ENCODE measurements at regions not wholly inside any gene's neighbourhood (a gene's known extent, or its start where the extent isn't known, plus 50 kb on each side); places are given as distances from the start of the nearest gene placed in this dataset.

DNA sequence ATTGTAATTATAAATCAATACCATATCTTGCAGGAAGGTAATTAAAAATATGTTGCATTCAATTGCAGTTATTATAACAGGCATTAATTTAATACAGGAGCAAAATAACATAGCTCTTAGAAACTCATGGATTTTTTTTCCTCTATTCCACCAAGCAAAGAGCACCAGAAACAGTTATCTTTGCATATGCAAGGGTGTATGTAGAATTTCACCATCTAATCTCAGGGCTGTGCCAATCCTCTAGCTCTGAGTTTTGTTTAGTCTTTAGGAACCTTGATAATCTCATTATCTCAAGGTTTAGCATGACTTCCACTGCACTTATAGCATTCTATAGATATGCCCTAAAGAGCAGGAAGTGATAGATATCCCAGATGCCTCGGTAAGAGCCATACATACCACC, 197.5 kb downstream of the VEGFC start:
- Histone ChIP-seq H3K9me3 (peaks cover 4% of the 10 kb centered on the region), H3K27me3 (replicated peaks; ENCODE audit: insufficient read depth) (no peaks in the 10 kb centered on the region), H3K36me3 (no peaks in the 10 kb centered on the region), H3K27ac (no peak overlapping the region), H3K4me1 (ENCODE audit: control insufficient read depth in 1 of 2, low read depth in 2 of 2) (no peaks in the 10 kb centered on the region), H3K4me3 (no peak overlapping the region)
- TF ChIP-seq, protein P1, sequence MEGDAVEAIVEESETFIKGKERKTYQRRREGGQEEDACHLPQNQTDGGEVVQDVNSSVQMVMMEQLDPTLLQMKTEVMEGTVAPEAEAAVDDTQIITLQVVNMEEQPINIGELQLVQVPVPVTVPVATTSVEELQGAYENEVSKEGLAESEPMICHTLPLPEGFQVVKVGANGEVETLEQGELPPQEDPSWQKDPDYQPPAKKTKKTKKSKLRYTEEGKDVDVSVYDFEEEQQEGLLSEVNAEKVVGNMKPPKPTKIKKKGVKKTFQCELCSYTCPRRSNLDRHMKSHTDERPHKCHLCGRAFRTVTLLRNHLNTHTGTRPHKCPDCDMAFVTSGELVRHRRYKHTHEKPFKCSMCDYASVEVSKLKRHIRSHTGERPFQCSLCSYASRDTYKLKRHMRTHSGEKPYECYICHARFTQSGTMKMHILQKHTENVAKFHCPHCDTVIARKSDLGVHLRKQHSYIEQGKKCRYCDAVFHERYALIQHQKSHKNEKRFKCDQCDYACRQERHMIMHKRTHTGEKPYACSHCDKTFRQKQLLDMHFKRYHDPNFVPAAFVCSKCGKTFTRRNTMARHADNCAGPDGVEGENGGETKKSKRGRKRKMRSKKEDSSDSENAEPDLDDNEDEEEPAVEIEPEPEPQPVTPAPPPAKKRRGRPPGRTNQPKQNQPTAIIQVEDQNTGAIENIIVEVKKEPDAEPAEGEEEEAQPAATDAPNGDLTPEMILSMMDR (IDR thresholded peaks at IDR 0.05): no peak
- no peak for ATAC-seq (ENCODE audit: insufficient number of reproducible peaks, low FRiP score, low read depth)
- DNase-seq (ENCODE audit: low spot score): no peak

DNA sequence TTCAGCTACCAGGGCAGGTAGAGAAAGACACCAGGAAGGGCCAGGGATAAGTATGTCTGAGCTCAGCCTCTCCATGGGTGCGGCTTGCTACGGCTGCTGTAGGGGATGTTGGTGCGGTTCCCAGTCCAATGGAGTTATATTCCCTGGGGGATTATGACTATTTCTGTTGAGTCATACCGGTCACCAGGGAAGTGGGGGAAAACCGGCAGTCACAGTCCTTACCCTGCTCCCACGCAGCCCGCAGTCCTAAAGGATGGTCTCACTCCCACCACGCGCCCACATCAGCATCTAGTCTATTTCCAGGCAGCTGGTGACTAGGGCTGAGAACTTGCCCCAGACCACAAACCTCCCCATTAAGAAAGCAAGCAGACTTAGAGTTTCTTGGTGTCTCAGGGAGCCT, 191.6 kb downstream of the VEGFC start:
- Histone ChIP-seq H3K36me3 (no peaks in the 10 kb centered on the region), H3K27ac (no peak overlapping the region), H3K4me3 (no peak overlapping the region), H3K9me3 (no peaks in the 10 kb centered on the region), H3K27me3 (replicated peaks; ENCODE audit: insufficient read depth) (no peaks in the 10 kb centered on the region), H3K4me1 (ENCODE audit: control insufficient read depth in 1 of 2, low read depth in 2 of 2) (no peaks in the 10 kb centered on the region)
- DNase-seq (ENCODE audit: low spot score) (no peak), ATAC-seq (ENCODE audit: insufficient number of reproducible peaks, low FRiP score, low read depth) (no peak)
- TF ChIP-seq, protein P1 (IDR thresholded peaks at IDR 0.05): no peak

DNA sequence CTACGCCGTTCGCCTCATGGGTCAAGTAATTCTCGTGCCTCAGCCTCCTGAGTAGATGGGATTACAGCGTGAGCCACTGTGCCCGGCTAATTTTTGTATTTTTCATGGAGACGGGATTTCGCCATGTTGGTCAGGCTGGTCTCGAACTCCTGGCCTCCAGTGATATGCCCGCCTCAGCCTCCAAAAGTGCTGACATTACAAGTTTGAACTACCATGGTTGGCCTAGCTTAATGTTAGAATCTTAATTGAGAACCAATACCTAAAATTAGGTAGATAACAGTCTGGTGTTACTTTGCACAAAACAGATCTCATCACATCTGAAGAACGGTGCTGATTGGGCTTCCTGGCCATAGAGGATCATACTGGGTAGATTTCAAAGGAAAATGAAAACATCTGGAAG, 184.9 kb downstream of the VEGFC start:
- DNase-seq (ENCODE audit: low spot score): no peak
- H3K27me3 ChIP-seq (replicated peaks; ENCODE audit: insufficient read depth): no peaks in the 10 kb centered on the region

DNA sequence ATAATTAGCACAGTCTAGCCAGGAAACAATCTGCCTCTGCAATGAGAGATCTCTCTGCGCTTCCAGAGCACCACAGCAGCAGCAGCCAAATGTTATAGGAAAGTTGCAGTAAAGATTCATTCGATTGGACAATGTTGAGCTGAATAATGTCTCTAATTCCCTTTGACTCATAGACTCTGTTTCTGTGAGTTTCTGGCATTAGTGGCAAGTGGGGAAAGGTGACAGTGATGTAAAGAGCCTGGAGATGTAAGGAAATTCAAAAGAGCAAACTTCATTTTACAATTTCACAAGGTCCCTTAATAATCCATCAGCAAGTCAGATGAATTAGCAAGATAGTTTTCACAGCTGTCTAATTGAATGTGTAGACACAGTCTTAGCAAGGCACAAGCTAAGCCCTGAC, 184.4 kb downstream of the VEGFC start:
- ATAC-seq (ENCODE audit: insufficient number of reproducible peaks, low FRiP score, low read depth): no peak

More for the DNA sequence above, 184.9 kb downstream of the VEGFC start:
- Histone ChIP-seq H3K4me1 (ENCODE audit: control insufficient read depth in 1 of 2, low read depth in 2 of 2) (no peaks in the 10 kb centered on the region), H3K9me3 (no peaks in the 10 kb centered on the region), H3K36me3 (no peaks in the 10 kb centered on the region), H3K27ac (no peak overlapping the region), H3K4me3 (no peak overlapping the region)
- no peak for ATAC-seq (ENCODE audit: insufficient number of reproducible peaks, low FRiP score, low read depth)
- TF ChIP-seq, protein P1 (IDR thresholded peaks at IDR 0.05): no peak

DNA sequence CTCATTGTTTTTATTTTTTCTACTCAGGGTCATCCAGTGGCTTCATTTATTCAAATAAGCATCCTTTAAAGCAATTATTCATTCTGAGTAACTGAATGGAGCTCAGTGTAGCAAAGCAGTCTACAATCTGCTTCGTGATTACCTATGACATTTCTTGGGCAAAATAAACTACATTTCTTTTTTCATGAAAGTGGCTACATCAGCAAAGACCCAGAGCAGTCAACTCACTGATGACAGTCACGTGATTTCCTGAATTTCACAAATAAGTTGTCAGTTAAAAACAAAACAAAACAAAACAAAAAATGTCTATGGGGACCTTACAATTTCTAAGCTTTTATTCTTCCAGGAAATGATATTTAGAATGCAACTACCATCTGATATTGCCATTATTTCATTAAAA, 182.1 kb downstream of the VEGFC start:
- no peaks in the 10 kb centered on the region for H3K36me3 ChIP-seq
- no peak overlapping the region for H3K4me3 ChIP-seq
- no peak for ATAC-seq (ENCODE audit: insufficient number of reproducible peaks, low FRiP score, low read depth)
- TF ChIP-seq, protein P1 (IDR thresholded peaks at IDR 0.05): no peak
- H3K27ac ChIP-seq: no peak overlapping the region
- H3K9me3 ChIP-seq: no peaks in the 10 kb centered on the region
- H3K4me1 ChIP-seq (ENCODE audit: control insufficient read depth in 1 of 2, low read depth in 2 of 2): no peaks in the 10 kb centered on the region
- DNase-seq (ENCODE audit: low spot score): no peak
- no peaks in the 10 kb centered on the region for H3K27me3 ChIP-seq (replicated peaks; ENCODE audit: insufficient read depth)

More for the DNA sequence above, 184.4 kb downstream of the VEGFC start:
- no peak for DNase-seq (ENCODE audit: low spot score)
- H3K27me3 ChIP-seq (replicated peaks; ENCODE audit: insufficient read depth): no peaks in the 10 kb centered on the region
- H3K27ac ChIP-seq: no peak overlapping the region
- H3K36me3 ChIP-seq: no peaks in the 10 kb centered on the region
- no peaks in the 10 kb centered on the region for H3K4me1 ChIP-seq (ENCODE audit: control insufficient read depth in 1 of 2, low read depth in 2 of 2)
- H3K9me3 ChIP-seq: no peaks in the 10 kb centered on the region
- no peak overlapping the region for H3K4me3 ChIP-seq
- TF ChIP-seq, protein P1 (IDR thresholded peaks at IDR 0.05): no peak
